ENCODE measurements at regions not wholly inside any gene's neighbourhood (a gene's known extent, or its start where the extent isn't known, plus 50 kb on each side); places are given as distances from the start of the nearest gene placed in this dataset.

DNA sequence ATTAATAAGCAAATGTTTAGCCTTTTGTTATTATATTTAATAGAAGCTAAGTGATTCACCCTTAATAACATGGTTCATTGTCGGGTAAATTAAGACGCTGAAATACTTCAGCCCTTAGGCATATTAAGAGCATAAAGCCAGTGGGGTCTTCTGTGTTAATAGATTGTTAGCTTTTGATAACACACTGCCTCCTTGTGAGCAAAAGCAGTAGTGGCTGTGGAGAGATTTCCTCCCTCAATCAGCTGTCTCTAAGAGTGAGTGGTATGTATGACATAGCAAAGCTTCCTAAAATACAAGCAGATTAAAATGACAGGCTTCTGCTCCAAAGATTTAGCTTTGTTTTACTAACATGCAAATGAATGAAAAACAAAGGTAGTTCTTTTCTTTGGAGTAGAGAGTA, 143.7 kb upstream of the SYT4 start:
- ChIA-PET POLR2A (no interaction called here), CTCF (no interaction called here)
- H3K4me3 Mint-ChIP-seq, result no peak overlapping the region
- intact Hi-C loops (cut with micrococcal nuclease), result no loop called here
- peaks cover 7% of the 10 kb centered on the region for H3K9me3 Mint-ChIP-seq
- H3K27ac Mint-ChIP-seq, result no peak overlapping the region
- H3K27me3 Mint-ChIP-seq, result no peaks in the 10 kb centered on the region
- no peaks in the 10 kb centered on the region for H3K36me3 Mint-ChIP-seq (ENCODE audit: low read depth)
- no peaks in the 10 kb centered on the region for H3K4me1 Mint-ChIP-seq (ENCODE audit: low read depth)
- no peak for TF ChIP-seq CTCF (IDR thresholded peaks at IDR 0.05)
- ATAC-seq (no peak), DNase-seq (no peak)

DNA sequence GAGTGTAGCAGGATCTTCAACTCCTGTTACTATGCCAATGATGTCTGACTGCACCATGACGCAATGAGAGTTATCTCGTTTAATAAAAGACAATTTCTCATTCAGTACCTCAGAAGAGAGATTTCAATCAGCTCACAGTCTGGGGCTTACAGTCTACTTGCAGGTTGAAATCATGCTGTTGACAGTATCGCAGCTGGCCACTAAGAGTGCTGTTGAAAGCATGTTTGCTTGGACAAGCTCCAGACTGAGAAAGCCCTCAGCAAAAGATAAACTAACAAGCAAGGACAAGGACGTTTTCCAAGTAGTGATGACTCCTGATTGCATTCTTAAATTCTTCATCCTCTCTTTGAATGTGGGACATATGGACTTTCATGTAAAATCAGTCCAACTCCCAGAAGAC, 145.2 kb upstream of the SYT4 start:
- no peak for TF ChIP-seq CTCF (IDR thresholded peaks at IDR 0.05)
- intact Hi-C loops (cut with micrococcal nuclease), result no loop called here
- Mint-ChIP-seq H3K4me1 (ENCODE audit: low read depth) (no peaks in the 10 kb centered on the region), H3K4me3 (no peak overlapping the region), H3K9me3 (peaks cover 7% of the 10 kb centered on the region), H3K27me3 (no peaks in the 10 kb centered on the region), H3K36me3 (ENCODE audit: low read depth) (no peaks in the 10 kb centered on the region), H3K27ac (no peak overlapping the region)
- no peak for DNase-seq
- POLR2A ChIA-PET, result no interaction called here
- no peak for ATAC-seq
- CTCF ChIA-PET, result no interaction called here

DNA sequence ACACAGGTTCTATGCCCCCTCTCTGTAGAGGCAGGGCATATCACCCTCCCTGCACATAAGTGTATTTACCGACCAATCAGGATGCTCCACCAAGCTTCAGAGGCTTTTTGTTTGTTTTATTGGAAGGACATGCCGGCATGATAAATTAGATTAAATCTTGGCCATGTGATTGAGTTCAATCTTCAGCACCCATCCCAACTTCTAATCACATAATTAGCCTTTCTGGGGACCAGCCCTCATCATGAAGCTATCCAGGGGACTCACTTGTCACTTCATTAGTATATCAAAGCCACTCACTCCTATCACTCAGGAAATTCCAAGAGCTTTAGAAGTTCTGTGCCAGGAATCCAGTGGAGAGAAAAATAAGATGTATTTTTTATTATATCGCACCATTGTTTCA, 158.6 kb upstream of the SYT4 start:
- Mint-ChIP-seq H3K27me3 (no peaks in the 10 kb centered on the region), H3K4me1 (ENCODE audit: low read depth) (no peaks in the 10 kb centered on the region), H3K36me3 (ENCODE audit: low read depth) (no peaks in the 10 kb centered on the region), H3K9me3 (peaks cover 20% of the 10 kb centered on the region), H3K4me3 (no peak overlapping the region), H3K27ac (no peak overlapping the region)
- ChIA-PET CTCF (no interaction called here), POLR2A (no interaction called here)
- intact Hi-C loops (cut with micrococcal nuclease), result no loop called here
- ATAC-seq (no peak), DNase-seq (no peak)
- no peak for TF ChIP-seq CTCF (IDR thresholded peaks at IDR 0.05)

DNA sequence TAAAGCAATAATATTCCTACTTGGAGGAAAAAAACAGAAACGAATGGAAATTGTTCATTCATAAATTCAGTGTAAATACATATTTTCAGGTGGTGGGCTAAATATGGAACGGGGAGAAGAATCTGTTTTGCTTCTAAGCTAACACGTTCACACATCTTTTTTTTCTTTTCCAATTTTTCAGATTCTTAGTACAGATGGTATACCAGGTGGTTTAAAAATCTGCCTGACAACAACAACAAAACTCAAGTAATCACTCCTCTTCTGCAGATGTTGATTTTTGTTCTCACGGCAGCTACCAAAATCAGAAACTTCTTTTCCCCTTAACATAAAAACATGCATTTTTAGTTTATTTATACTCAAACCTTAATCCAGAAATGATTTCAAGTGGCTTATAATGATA, 164.8 kb upstream of the SYT4 start:
- no peak for DNase-seq
- Mint-ChIP-seq H3K27me3 (no peaks in the 10 kb centered on the region), H3K9me3 (peaks cover 21% of the 10 kb centered on the region), H3K27ac (no peak overlapping the region), H3K36me3 (ENCODE audit: low read depth) (no peaks in the 10 kb centered on the region), H3K4me1 (ENCODE audit: low read depth) (no peaks in the 10 kb centered on the region), H3K4me3 (no peak overlapping the region)
- CTCF ChIA-PET, result no interaction called here
- POLR2A ChIA-PET, result no interaction called here
- no peak for TF ChIP-seq CTCF (IDR thresholded peaks at IDR 0.05)
- intact Hi-C loops (cut with micrococcal nuclease), result no loop called here
- ATAC-seq, result no peak

- CTCF ChIA-PET, result no interaction called here
- POLR2A ChIA-PET, result no interaction called here
- no peaks in the 10 kb centered on the region for H3K36me3 Mint-ChIP-seq (ENCODE audit: low read depth)
- ATAC-seq, result no peak
- intact Hi-C loops (cut with micrococcal nuclease), result no loop called here
- no peak overlapping the region for H3K4me3 Mint-ChIP-seq
- H3K4me1 Mint-ChIP-seq (ENCODE audit: low read depth), result no peaks in the 10 kb centered on the region
- TF ChIP-seq CTCF (IDR thresholded peaks at IDR 0.05), result no peak
- no peaks in the 10 kb centered on the region for H3K27me3 Mint-ChIP-seq
- H3K9me3 Mint-ChIP-seq, result peaks cover 21% of the 10 kb centered on the region
- no peak for DNase-seq
- H3K27ac Mint-ChIP-seq, result no peak overlapping the region
These were observed 165.3 kb upstream of the SYT4 start for GRCh38 chr18:43442571-43442970.

Measured in activated CD8-positive, alpha-beta T cell treated with anti-CD3 and anti-CD28 coated beads for 36 hours (primary cell).